ENCODE measurements at regions not wholly inside any gene's neighbourhood (a gene's known extent, or its start where the extent isn't known, plus 50 kb on each side); places are given as distances from the start of the nearest gene placed in this dataset.
"Not testable (repeated sequence)": the region's sequence is repeated elsewhere in the genome, so short reads cannot be mapped to it uniquely, and the experiment has no call there.

DNA sequence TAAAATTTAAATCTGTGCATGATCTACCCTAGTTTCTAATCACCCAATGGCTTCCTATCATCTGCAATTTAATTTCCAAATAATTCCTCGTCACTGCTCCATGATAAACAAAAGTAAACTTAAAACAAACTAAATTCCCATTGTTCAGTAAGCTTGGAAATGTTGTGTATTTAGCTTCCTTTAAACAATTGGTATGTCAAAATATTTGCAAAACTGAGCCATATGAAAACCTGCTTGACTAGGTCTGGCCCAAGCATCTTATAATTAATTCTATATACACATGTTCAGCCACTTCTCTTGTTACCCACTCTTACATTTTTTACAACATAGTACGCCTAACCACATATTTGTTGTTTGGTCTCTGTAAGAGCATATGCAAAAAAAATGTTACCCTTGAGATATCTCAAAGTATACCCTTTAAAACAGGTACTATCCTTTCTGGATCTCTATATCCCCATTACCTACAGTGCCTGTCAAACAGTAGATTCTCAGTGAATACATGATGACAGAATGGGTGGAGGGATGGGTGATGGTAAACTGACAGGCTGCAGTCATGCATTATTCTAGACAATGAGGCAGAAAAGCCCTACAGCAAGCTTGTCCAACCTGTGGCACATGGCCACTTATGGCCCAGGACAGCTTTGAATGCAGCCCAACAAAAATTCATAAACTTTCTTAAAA, 1277.9 kb upstream of the TENM4 start:
- DNase-seq, result no peak
- TF ChIP-seq, protein P1, sequence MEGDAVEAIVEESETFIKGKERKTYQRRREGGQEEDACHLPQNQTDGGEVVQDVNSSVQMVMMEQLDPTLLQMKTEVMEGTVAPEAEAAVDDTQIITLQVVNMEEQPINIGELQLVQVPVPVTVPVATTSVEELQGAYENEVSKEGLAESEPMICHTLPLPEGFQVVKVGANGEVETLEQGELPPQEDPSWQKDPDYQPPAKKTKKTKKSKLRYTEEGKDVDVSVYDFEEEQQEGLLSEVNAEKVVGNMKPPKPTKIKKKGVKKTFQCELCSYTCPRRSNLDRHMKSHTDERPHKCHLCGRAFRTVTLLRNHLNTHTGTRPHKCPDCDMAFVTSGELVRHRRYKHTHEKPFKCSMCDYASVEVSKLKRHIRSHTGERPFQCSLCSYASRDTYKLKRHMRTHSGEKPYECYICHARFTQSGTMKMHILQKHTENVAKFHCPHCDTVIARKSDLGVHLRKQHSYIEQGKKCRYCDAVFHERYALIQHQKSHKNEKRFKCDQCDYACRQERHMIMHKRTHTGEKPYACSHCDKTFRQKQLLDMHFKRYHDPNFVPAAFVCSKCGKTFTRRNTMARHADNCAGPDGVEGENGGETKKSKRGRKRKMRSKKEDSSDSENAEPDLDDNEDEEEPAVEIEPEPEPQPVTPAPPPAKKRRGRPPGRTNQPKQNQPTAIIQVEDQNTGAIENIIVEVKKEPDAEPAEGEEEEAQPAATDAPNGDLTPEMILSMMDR (IDR thresholded peaks at IDR 0.05), result no peak
- Mint-ChIP-seq H3K36me3 (ENCODE audit: low read depth) (no peaks in the 10 kb centered on the region), H3K27me3 (ENCODE audit: low read depth, poor library complexity) (no peaks in the 10 kb centered on the region), H3K4me1 (no peaks in the 10 kb centered on the region), H3K4me3 (no peak overlapping the region), H3K9me3 (no peaks in the 10 kb centered on the region), H3K27ac (no peak overlapping the region)

DNA sequence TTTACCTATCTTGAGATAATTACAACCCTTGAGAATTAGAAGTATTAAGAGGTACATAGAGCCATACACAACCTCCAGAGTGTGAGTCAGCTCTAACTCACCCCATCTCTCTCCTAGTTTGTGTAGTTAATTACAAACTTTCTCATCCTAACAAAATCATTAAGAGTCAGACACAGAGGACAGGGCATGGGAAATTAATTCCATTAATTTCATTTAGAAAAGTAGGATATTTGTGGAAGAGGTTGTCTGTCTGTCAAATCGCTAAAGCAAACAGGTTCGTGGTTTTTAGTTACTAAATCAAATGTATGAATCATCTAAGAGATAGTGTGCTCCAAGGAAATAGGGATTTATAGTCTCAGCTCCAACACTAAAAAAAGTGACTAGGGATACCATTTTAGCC, 1261.4 kb upstream of the TENM4 start:
- TF ChIP-seq, protein P1 (IDR thresholded peaks at IDR 0.05), result no peak
- H3K4me1 Mint-ChIP-seq, result no peaks in the 10 kb centered on the region
- H3K36me3 Mint-ChIP-seq (ENCODE audit: low read depth), result no peaks in the 10 kb centered on the region
- H3K4me3 Mint-ChIP-seq, result no peak overlapping the region
- no peak for DNase-seq
- peaks cover 3% of the 10 kb centered on the region for H3K27me3 Mint-ChIP-seq (ENCODE audit: low read depth, poor library complexity)
- H3K9me3 Mint-ChIP-seq, result peaks cover 5% of the 10 kb centered on the region
- H3K27ac Mint-ChIP-seq, result no peak overlapping the region

DNA sequence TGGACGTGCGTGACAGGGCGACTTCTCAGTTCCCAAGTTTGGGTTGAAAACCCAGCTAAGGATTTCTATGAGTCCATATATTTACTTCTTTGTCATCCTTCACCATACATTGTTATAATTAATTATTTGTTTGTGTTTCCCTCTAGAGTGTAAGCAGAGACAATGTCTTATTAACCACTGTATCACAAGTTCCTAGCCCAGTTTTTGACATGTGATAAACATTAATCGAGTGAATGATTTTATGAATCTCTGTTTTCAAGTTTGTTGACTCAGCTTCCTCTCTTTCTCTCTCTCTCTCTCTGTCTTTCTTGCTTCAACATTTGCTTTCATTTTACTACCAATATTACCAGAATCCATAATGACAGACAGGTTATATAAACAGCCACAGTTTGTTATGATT, 1259.6 kb upstream of the TENM4 start:
- TF ChIP-seq, protein P1 (IDR thresholded peaks at IDR 0.05), result no peak
- H3K27ac Mint-ChIP-seq, result no peak overlapping the region
- no peaks in the 10 kb centered on the region for H3K9me3 Mint-ChIP-seq
- H3K27me3 Mint-ChIP-seq (ENCODE audit: low read depth, poor library complexity), result peaks cover 3% of the 10 kb centered on the region
- H3K4me1 Mint-ChIP-seq, result no peaks in the 10 kb centered on the region
- H3K4me3 Mint-ChIP-seq, result no peak overlapping the region
- no peak for DNase-seq
- no peaks in the 10 kb centered on the region for H3K36me3 Mint-ChIP-seq (ENCODE audit: low read depth)

DNA sequence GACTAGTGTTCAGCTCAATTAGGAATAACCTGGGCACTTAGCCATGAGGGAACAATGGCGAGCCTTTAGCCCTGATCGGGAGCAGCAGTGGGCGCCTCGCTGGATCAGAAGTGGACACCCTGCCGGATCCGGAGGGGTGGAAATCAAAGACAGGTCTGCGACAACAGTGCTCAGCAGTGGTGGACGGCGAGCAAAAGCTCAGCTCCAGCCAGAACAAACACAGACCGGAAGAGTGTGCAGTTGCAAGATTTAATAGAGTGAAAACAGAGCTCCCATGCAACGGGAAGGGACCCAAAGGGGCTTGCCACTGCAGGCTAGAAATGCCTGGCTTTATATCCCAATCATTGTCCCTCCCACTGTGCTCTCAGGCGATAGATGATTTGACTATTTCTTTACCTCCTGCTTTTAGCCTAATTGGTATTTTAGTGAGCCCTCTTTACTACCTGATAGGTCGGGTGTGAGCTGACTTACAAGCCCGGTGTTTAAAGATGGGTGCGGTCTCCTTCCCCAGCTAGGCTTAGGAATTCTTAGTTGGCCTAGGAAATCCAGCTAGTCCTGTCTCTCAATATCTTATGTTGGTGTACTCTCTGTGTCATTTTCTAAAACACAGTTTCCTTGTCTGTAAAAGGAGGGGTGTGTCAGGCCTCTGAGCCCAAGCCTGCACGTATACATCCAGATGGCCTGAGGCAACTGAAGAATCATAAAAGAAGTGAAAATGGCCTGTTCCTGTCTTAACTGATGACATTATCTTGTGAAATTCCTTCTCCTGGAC, 1258.8 kb upstream of the TENM4 start:
- H3K27ac Mint-ChIP-seq, result peak overlapping the region; percentile 81
- H3K27me3 Mint-ChIP-seq (ENCODE audit: low read depth, poor library complexity); H3K36me3 Mint-ChIP-seq (ENCODE audit: low read depth); H3K9me3 Mint-ChIP-seq; H3K4me1 Mint-ChIP-seq; H3K4me3 Mint-ChIP-seq; DNase-seq: not testable (repeated sequence)

DNA sequence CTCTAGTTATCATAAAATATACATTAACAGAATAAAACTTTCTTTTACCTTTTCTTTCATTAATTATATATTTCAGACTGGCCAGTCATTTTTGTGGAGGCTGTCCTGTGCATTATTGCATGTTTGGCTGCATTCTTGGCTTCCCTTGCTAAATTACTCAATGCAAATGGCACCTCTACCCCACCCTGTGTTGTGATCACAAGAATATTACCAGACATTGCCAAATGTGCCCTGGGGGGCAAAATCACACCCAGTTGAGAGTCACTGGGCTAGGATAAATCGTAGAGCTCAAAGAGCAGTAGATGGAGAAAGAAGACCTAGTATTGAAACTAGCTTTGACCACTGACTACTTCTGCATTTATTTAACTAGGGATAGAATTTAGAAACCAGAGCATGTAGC, 1257.8 kb upstream of the TENM4 start:
- Mint-ChIP-seq H3K27me3 (ENCODE audit: low read depth, poor library complexity) (peaks cover 3% of the 10 kb centered on the region), H3K27ac (no peak overlapping the region), H3K4me1 (no peaks in the 10 kb centered on the region), H3K9me3 (no peaks in the 10 kb centered on the region), H3K36me3 (ENCODE audit: low read depth) (no peaks in the 10 kb centered on the region), H3K4me3 (no peak overlapping the region)
- DNase-seq, result no peak
- TF ChIP-seq, protein P1 (IDR thresholded peaks at IDR 0.05), result no peak

DNA sequence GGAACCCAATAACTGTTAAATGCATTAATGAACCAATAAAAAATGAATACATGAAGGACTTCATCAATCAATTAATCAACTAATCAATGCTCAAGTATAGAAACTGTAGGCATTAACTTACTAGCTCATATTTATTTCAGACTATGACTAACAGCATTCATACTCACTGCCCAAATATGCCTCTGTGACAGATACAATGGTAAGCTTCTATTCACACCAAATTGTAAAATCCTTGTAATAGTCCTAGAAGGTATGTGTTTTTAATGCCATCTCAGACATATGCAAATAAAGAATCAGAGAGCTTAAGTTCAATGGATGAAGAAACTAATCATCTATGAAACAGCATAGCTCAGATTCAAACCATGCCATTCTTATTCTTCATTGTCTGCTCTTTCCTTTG, 1253.6 kb upstream of the TENM4 start:
- Mint-ChIP-seq H3K9me3 (no peaks in the 10 kb centered on the region), H3K36me3 (ENCODE audit: low read depth) (no peaks in the 10 kb centered on the region), H3K4me1 (no peaks in the 10 kb centered on the region), H3K4me3 (no peak overlapping the region), H3K27ac (no peak overlapping the region), H3K27me3 (ENCODE audit: low read depth, poor library complexity) (no peaks in the 10 kb centered on the region)
- no peak for DNase-seq
- TF ChIP-seq, protein P1 (IDR thresholded peaks at IDR 0.05), result no peak

Measured in nephron progenitor cell (in vitro differentiated cells).